ENCODE measurements at regions not wholly inside any gene's neighbourhood (a gene's known extent, or its start where the extent isn't known, plus 50 kb on each side); places are given as distances from the start of the nearest gene placed in this dataset.

GRCh38 chr6:101058296-101058695, 177.2 kb upstream of the ASCC3 start:
- H3K27me3 ChIP-seq (ENCODE audit: control insufficient read depth, insufficient read depth, low read length), result no peaks in the 10 kb centered on the region
- FAIRE-seq (no peak), DNase-seq (ENCODE audit: low read depth) (no peak)
- TF ChIP-seq, protein P1, sequence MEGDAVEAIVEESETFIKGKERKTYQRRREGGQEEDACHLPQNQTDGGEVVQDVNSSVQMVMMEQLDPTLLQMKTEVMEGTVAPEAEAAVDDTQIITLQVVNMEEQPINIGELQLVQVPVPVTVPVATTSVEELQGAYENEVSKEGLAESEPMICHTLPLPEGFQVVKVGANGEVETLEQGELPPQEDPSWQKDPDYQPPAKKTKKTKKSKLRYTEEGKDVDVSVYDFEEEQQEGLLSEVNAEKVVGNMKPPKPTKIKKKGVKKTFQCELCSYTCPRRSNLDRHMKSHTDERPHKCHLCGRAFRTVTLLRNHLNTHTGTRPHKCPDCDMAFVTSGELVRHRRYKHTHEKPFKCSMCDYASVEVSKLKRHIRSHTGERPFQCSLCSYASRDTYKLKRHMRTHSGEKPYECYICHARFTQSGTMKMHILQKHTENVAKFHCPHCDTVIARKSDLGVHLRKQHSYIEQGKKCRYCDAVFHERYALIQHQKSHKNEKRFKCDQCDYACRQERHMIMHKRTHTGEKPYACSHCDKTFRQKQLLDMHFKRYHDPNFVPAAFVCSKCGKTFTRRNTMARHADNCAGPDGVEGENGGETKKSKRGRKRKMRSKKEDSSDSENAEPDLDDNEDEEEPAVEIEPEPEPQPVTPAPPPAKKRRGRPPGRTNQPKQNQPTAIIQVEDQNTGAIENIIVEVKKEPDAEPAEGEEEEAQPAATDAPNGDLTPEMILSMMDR (IDR thresholded peaks at IDR 0.05; ENCODE audit: insufficient read depth, low read length, severe bottlenecking), result no peak
- H3K4me3 ChIP-seq (ENCODE audit: low read depth, low read length), result no peak overlapping the region
- no peaks in the 10 kb centered on the region for H3K36me3 ChIP-seq (ENCODE audit: control insufficient read depth, insufficient read depth, low read length)

DNA sequence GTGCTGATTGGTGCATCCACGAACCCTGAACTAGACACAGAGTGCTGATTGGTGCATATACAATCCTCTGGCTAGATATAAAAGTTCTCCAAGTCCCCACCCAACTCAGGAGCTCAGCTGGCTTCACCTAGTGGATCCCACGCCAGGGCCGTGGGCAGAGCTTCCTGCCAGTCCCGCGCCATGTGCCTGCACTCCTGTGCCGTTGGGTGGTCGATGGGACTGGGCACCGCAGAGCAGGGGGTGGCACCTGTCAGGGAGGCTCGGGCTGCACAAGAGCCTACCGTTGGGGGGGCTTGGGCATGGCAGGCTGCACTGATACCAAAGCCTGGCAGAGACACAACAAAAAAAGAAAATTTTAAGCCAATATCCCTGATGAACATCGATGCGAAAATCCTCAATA, 185.4 kb upstream of the ASCC3 start:
- TF ChIP-seq, protein P1 (IDR thresholded peaks at IDR 0.05; ENCODE audit: insufficient read depth, low read length, severe bottlenecking), result no peak
- no peaks in the 10 kb centered on the region for H3K27me3 ChIP-seq (ENCODE audit: control insufficient read depth, insufficient read depth, low read length)
- H3K4me3 ChIP-seq (ENCODE audit: low read depth, low read length), result no peak overlapping the region
- no peaks in the 10 kb centered on the region for H3K36me3 ChIP-seq (ENCODE audit: control insufficient read depth, insufficient read depth, low read length)
- DNase-seq (ENCODE audit: low read depth), result no peak
- no peak for FAIRE-seq

GRCh38 chr6:101069191-101069795, 188.2 kb upstream of the ASCC3 start:
- no peak for FAIRE-seq
- H3K27me3 ChIP-seq (ENCODE audit: control insufficient read depth, insufficient read depth, low read length), result no peaks in the 10 kb centered on the region
- H3K36me3 ChIP-seq (ENCODE audit: control insufficient read depth, insufficient read depth, low read length), result no peaks in the 10 kb centered on the region
- peak; percentile 77 for DNase-seq (ENCODE audit: low read depth)
- TF ChIP-seq, protein P1 (IDR thresholded peaks at IDR 0.05; ENCODE audit: insufficient read depth, low read length, severe bottlenecking), result no peak
- no peak overlapping the region for H3K4me3 ChIP-seq (ENCODE audit: low read depth, low read length)

DNA sequence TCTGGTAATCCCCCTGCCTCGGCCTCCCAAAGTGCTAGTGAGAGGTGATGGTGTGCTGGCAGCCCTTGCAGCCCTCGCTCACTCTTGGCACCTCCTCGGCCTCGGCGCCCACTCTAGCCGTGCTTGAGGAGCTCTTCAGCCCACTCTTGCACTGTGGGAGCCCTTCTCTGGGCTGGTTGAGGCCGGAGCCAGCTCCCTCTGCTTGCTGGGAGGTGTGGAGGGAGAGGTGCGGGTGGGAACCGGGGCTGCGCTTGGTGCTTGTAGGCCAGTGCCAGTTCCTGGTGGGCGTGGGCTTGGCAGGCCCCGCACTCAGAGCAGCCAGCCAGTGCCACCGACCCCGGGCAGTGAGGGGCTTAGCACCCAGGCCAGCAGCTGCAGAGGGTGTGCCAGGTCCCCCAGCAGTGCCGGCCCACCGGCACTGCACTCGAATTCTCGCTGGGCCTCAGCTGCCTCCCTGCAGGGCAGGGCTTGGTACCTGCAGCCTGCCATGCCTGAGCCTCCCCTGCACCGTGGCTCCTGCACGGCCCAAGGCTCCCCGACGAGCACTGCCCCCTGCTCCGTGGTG, 189.0 kb upstream of the ASCC3 start:
- TF ChIP-seq, protein P1 (IDR thresholded peaks at IDR 0.05; ENCODE audit: insufficient read depth, low read length, severe bottlenecking), result no peak
- no peaks in the 10 kb centered on the region for H3K36me3 ChIP-seq (ENCODE audit: control insufficient read depth, insufficient read depth, low read length)
- no peak overlapping the region for H3K4me3 ChIP-seq (ENCODE audit: low read depth, low read length)
- DNase-seq (ENCODE audit: low read depth) (no peak), FAIRE-seq (no peak)
- no peaks in the 10 kb centered on the region for H3K27me3 ChIP-seq (ENCODE audit: control insufficient read depth, insufficient read depth, low read length)

GRCh38 chr6:101077344-101077743, 196.2 kb upstream of the ASCC3 start:
- Histone ChIP-seq H3K4me3 (ENCODE audit: low read depth, low read length) (no peak overlapping the region), H3K36me3 (ENCODE audit: control insufficient read depth, insufficient read depth, low read length) (no peaks in the 10 kb centered on the region), H3K27me3 (ENCODE audit: control insufficient read depth, insufficient read depth, low read length) (no peaks in the 10 kb centered on the region)
- no peak for FAIRE-seq
- DNase-seq (ENCODE audit: low read depth), result no peak
- TF ChIP-seq, protein P1 (IDR thresholded peaks at IDR 0.05; ENCODE audit: insufficient read depth, low read length, severe bottlenecking), result no peak
